HG02623 (cell line): ENCODE measurements at regions not wholly inside any gene's neighbourhood (a gene's known extent, or its start where the extent isn't known, plus 50 kb on each side); places are given as distances from the start of the nearest gene placed in this dataset.

Experiments used
- ATAC-seq: cut with Tn5 transposase; IDR thresholded peaks from one replicate; pipeline ENCODE4 v1.9.1; 2021; ENCODE audit warnings: moderate library complexity; ENCODE audit not compliant: unreplicated experiment

DNA sequence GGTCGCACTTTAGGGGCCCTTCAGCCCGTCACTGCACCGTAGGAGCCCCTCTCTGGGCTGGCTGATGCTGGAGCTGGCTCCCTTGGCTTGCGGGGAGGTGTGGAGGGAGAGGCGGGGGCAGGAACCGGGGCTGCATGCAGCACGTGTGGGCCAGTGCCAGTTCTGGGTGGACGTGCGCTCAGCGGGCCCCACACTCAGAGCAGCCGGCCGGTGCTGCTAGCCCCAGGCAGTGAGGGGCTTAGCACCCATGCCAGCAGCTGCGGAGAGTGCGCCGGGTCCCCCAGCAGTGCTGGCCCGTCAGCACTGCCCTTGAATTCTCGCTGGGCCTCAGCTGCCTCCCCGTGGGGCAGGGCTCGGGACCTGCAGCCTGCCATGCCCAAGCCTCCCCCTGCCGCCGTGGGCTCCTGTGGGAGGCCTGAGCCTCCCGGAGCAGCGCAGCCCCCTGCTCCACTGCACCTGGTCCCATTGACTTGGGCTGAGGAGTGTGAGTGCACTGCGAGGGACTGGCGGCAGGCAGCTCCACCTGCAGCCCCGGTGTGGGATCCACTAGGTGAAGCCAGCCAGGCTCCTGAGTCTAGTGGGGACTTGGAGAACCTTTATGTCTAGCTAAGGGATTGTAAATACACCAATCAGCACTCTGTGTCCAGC is 108.8 kb upstream of the RASGEF1B start:
- no peak for ATAC-seq

DNA sequence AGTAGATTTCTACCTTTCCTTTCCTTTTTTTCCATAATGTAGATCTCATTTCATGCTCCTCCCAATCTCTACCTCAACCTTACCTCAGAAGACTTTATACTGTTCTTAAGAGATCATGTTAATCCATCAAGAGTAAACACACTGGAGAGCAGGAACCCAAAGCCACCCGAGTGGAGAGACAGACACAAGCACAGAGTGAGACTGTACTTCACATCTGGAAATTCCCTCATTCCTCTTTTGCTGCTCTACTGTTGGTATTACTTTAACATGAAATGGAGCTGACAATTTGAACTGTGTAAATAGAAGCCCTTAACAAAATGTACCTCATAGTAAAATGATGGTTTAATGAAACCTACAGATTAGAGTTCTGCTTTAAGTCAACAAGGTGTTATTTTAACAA is 105.7 kb upstream of the RASGEF1B start:
- no peak for ATAC-seq

DNA sequence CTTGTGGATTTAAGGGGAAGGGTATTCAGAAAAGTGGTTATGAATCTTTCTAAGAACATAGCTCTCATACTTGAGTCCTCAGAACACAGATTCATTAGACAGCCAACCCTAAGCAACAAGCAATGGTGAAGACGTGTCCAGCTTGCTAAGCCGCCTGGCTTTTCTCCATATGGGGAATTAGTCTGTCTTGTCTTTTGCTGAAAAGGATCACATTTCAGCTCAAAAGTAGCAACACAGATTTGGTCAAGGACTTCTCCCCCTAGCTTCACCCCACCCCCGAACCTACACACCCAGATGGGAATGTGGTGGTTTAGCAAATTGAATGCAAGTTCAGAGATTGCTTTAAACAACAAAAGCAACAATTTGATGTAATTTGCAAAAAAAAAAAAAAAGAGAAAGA is 103.3 kb upstream of the RASGEF1B start:
- no peak for ATAC-seq

DNA sequence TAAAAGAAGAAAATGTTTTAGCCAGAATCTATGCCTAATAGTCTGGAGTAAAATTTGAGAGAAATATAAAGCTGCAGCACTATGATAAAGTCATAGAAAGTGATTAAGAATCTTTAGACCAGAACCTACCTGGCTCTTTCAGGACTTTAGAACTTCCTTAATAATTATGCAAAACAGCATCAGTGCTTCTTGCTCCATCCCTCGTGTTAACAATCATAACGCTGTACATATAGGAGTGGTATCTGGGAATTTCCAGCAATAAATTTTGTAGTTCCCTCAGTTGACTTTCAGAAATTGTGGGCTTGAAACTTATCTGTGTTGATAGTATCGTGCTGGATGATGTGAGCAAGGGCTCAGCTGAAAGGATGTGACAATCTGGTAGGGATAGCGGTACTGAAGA is 102.1 kb upstream of the RASGEF1B start:
- no peak for ATAC-seq

DNA sequence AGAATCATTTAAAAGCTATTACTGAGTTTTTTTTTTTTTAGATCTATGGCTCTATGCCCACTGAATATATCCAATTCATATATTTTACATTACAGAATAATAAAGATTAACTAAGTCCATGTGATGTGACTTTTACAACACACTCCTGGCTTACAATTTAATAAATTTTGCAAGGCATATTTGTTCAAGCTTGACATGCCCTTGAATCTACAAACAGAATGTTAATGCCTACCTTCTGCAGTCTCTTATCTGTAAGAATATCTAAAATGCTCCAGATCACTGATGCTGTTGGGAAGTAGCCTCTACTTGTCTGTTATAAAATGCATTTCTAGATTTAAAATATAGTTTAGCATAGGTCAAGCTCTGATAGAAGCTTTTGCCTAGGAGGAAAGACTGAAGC is 100.7 kb upstream of the RASGEF1B start:
- no peak for ATAC-seq

DNA sequence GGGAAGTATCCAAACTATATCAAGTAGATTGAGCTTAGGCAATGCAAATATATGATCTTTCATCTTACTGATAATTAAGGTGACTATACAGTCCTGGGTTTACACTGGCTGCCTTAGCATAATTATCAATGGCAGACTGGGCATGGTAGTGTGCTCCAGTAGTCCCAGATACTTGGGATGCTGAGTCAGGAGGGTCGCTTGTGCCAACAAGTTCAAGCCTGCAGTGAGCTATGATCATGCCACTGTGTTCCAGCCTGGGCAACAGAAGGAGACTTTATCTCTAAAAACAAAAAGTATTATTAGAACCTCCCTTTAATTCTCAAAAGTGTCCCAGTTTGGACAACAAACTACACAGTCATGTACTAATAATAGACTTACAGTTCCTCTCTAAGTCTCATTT is 99.4 kb upstream of the RASGEF1B start:
- ATAC-seq, result no peak

DNA sequence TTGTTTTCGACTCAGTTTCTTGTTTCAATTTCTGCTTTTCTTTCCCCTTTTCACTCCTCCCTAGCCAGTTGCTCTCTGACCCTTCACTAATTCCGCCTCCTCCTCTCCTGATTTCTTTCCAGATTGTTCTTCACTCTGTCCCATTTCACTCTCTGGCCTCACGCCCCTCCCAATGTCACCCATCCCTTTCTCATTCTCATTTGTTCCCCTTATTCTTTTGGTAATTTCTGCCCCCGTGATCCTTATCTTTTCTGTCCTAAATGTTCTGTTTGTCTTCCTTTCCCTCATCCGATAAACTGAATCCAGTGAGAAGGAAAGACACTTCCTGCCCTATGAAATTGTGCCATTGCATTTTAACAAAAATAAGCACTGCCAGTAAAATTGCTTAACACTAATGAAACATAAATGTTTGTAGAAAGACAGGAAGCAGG is 94.5 kb upstream of the RASGEF1B start:
- no peak for ATAC-seq

DNA sequence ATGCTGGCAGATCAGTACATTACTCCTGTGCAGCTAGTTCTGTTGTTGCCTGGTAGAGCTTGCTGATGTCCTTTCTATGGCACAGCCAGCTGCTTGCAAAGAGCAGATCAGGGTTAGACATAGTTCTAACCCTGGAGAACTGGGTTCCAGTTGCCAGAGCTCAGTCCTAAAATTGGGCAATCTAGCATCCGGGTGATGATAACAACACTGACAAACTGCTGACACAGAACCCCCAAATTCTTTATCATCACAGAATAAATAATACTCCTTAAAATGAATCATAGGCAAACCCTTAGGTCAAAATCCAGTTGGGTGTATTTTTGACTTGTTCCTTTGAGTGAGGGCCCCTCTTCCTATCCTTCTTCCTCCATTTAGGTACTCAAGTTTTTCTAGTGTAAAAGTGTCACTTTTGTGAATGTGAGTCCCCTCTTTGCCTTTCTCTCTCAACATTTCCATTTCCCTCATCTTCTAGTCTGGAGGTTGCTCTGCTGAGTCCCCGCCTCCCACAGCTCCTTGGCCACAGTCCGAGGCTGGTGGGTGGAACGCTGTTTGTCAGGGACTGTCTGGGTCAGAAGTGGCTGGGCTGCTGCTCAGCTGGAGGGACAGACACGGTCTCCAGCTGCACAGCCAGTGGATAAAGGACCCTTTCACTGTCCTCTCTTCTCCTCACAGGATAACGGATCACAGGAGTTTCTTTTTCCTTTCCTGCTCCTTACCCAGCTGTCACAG is 93.6 kb upstream of the RASGEF1B start:
- ATAC-seq, result no peak

DNA sequence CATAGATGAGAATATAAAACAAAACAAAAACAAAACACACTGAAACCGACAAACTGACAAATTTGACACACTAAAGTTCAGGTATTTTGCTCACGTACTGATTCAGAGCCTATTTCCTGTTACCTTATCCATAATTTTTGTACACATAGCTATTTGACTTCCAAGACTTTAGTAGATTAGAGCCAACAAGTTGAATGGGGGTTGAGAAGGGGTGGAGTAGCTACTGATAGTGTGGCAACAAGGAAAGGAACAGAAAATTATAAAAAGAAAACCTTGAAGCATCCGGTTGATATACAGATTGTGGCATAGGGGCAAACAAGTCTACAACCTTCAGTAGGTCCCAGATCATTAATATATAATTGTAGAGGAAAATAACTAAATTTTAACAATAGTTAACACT is 92.3 kb upstream of the RASGEF1B start:
- no peak for ATAC-seq

DNA sequence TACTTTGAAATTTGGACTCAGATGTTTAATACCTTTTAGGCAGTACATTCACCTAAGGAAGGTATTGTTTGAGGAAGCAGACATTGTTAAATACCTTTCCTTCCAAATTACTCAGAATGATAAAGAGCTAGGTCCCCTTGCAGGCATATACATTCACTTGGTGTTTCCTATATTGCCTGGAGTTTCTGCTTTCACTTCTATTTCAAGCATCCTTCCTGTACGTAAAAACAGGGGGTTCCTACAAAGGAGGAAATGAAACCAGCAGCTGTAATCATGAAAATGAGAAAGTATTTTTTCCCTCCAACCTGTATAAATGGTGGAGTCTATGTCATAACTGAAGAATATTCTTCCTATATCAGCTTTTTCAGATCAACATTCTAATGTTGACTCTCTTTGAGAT is 90.4 kb upstream of the RASGEF1B start:
- ATAC-seq, result peak; percentile 83

DNA sequence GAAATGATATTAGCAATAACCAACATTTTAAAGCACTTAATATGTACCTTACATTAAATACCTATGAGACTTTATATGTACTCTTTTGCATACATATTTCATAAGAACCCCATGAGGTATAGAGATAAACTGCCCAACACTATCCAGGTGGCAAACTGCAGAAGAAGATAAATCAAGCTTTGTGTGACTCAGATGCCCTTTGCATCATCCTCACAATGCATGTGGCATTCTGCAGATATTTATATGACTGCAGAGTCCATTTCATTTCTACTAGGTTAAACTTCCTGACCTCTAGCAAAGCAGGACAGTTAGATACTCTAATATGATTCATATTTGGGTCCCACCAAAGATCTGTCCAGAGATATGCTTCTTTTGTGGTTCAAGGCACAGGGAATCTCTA is 85.6 kb upstream of the RASGEF1B start:
- no peak for ATAC-seq

DNA sequence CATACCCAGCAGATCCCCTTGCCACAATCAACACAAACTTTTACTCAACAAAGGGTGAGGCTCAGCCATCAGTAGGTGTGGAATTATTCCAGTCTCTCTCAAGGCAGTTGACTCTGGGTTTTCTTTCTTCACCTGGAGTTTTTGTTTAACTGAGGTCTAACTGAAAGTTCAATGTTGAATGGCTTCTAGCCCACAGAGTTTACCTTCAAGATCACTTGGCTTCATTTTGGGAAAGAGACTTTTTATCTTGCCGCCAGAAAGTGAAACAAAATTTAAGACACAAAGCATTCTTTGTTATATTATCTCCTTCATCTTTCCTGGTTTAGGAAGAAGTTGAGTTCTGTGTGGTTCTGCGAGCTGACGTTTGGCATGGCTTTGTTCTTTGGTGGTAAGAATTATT is 83.8 kb upstream of the RASGEF1B start:
- ATAC-seq, result no peak

DNA sequence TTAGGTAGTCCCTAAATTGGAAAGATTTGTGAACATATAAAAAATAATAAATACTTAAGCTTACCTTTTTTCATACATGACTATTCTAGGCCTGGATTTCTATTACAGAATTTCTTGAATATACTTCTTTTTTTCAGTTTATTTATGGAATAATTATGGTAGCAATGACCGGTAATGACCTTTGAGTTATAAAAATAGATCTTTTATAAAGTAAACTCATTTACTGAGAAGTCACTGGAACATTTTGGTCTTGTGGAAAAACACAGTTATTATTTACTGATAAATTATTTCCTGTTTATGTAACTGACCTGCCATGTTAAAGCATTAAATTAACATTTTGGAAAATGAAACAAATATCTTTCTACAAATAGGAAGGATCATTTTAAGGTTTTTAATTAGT is 80.4 kb upstream of the RASGEF1B start:
- ATAC-seq, result no peak

DNA sequence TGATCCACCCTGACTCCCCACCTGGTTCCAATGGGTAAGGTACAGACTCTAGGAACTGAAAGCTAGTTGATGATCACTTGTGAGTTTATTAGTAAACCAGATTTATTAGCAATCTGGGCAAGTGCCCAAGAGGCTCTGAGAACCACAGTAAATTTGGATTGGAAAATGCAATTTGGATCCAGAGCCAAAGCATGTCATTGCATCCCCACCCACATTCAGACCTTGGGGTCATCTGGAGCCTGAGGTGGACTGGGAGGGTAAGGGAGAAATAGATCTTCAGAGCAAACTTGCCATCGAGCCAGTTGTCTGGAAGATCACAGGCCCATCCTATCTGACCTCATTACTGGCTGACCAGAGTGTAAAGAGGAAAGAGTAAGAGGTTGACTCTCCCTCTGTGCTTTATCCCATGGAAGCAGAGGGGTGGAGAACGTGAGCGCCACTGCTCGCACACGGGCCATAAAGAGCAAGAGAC is 78.7 kb upstream of the RASGEF1B start:
- ATAC-seq, result no peak

DNA sequence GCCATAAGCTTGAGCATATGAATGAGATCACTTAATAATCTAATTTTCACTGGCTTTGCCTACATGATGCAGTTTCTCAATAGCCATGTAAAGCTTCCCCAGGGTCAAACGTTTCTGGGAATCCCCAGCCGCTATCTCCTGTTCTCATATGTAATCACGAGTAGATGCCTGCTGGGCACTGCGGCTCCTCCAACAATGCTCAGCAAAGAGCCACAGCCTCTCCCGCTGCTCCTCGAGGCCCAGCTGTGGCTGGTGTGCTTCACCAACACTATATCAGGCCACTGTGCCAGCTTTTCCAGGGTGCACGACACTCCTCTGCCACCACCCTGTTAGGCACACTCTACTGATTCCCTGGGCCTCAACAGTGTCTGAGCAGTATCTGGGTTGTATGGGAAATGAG is 78.3 kb upstream of the RASGEF1B start:
- ATAC-seq, result no peak

DNA sequence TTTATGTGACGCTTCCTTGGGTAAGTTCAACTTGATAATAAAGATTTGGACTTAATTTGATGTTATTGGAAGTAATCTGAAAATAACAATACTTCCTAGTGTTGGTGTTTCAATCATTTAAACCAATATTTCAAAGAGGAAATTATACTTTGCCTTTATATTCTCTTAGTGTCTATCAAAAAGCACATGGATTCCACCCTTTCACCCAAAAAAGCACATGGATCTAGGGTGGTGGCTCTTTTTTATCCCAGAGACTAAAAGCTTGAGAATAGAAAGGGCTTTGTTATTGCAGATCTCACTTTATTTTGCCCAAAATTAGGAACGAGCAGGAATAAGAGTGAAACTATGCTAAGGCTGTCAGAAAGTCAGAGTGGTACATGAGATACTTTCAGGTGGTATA is 75.1 kb upstream of the RASGEF1B start:
- no peak for ATAC-seq

DNA sequence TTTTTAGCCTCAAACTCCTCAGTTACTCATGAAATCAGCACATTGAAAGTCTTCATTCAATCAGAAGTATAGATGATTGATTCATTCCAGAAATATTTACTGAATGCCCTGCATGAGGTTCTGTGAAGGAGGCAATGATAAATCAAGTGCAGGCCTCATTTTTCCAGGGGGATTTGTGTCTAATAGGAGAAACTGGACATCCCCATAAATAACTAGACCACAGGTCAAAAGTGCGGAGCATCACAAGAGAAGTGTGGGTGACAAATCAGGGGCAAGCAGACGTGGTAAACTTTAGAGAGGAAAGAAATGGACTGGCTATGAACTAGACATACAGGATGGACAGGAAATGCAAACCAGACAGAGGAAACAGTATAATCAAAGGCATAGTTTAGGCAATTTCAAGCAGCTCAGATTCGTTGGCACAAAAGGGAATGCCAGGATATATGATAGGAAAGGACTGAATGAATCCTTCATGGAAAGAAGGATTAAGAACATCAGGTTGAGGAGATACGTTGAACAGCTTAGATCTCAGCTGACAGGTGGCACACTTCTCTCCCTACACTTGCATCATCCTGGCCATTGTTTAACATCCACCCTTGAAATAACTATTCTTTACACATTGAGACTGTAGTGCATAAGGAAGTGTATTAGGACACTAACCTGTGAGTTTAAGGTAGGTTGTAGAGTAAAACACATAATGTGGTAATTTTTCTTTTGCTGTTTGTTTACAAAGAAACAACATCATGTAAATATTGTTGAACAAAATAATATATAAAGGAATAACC is 69.6 kb upstream of the RASGEF1B start:
- no peak for ATAC-seq

DNA sequence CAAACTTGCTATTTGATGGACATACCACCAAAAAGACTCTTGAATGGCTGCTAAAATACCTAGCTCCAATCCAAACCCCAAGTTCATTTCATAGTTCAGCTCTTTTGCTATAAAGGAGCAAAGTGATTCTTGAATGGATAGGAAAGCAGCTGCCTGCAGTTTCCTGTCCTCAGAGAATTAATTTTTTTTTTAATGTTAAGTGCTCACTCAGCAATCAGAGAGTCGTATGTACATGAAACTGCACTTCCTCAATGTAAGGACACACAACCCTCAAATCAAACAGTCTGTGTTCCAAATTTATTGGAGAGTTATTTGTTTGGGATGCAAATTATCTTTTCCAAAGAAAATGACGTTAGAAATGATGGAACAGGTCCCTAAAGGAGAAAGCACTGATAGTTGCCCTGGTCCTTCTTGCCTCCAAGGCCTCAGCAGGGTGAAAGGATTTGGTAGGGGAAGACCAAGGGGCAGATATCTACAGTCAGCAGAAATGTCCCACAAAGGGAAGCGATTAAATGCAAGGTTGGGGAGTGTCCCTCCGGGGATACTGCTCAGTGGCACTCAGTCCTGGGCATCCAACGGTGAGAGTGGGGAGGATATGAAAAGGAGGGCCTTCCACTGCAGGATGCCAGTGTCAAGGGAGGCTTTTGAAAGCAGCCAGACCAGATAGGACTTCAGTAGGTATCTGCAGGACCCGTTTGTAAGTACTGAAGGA is 67.2 kb upstream of the RASGEF1B start:
- ATAC-seq, result no peak

DNA sequence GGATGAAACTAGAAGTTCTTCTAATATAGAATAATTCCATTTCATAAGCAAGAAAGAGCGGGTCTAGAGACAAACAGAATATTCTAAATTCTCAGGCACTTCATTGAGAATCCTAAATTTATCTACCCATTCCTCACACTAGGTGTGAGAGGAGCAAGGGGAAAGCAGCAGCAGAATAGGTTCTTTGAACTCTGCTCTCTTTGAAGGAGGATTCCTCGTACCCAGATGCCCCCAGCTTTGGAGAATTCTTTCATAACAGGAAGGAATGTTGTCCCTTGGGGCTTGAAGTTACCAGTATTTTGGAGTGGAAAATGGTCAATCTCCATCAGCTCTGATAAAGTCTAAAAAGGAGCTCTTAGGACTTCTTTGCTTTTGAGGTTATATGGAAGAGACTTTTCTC is 59.7 kb upstream of the RASGEF1B start:
- no peak for ATAC-seq

DNA sequence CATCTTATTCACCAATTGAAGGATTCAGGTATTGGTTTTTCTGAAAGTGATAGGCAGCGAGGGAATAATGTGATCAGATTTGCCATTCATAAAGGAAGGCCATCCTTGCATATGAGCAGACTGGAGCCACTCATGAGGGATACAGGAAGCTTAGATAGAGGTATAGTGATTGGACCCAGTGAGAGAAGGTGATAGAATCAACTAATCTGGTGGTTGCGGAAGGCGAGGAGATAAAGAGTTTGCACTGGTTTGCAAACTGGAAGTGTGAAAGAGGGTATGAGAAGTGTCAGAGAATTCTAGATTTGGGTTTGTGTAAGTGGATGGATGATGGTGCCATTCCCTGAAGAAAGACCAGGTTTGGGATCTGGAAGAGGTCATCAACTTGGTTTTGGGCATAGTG is 57.3 kb upstream of the RASGEF1B start:
- no peak for ATAC-seq

DNA sequence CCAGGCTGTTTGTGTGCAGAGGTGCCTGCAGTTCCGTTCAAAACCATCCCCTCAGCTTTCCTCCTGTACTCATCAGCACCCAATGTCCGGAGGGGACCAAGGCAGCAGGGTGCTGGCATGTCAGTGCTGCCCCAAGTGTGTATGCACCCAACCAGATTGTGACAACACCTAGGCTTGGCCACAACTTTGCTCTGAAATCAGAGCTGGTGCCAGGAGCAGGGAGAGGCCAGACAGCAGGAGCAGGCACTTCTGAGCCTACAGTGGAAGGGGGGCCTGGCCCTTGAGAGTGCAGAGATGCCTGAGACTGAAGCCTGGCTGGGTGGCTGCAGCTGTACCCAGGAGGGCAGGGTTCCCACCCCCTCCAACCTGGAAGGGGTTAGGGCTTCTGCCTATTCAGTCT is 56.5 kb upstream of the RASGEF1B start:
- no peak for ATAC-seq
